ENCODE measurements at regions not wholly inside any gene's neighbourhood (a gene's known extent, or its start where the extent isn't known, plus 50 kb on each side); places are given as distances from the start of the nearest gene placed in this dataset.

DNA sequence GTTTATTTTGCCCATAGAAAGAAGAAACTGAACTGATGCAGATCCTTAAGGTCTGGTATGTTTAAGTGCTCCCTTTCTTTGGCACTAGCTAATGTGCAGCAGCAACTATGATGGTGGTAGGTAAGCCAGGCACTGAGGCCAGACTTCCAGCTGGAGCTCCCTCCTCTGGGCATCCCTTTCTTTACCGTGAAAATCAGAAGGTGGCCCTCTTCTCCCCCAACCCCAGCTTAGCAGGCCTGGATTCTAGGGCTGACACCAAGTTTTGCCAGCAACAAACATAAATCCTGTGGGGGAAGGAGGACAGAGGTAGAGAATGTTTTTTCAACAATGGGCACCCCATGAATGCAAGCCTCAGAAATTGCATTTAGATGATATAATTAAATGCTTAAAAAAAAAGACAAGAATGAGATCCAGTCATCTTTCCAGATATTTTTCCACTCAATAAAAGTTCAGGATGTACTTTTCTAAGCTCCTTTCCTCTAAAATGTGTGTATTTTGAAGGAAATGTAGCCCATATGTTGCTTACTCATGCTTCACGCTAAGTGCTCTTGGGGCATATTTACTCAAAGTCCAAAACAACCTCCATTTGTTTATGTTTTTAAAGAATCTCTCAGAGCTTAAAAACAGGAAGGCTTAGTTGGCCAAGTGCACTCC is 123.9 kb upstream of the NXT1 start:
- H3K9me3 Mint-ChIP-seq: peaks cover 3 to 8% (median 6%) of the 10 kb centered on the region in 6 donors
- no peaks in the 10 kb centered on the region for H3K4me1 Mint-ChIP-seq
- no peak overlapping the region for H3K4me3 Mint-ChIP-seq
- peaks cover 0 to 9% (median 3%) of the 10 kb centered on the region in 3 donors for H3K27me3 Mint-ChIP-seq (ENCODE audit: low read depth in 3 of 3)
- H3K27ac Mint-ChIP-seq: no peak overlapping the region
- H3K36me3 Mint-ChIP-seq: peaks cover 0 to 4% (median 0%) of the 10 kb centered on the region in 3 donors
- DNase-seq: no peak

DNA sequence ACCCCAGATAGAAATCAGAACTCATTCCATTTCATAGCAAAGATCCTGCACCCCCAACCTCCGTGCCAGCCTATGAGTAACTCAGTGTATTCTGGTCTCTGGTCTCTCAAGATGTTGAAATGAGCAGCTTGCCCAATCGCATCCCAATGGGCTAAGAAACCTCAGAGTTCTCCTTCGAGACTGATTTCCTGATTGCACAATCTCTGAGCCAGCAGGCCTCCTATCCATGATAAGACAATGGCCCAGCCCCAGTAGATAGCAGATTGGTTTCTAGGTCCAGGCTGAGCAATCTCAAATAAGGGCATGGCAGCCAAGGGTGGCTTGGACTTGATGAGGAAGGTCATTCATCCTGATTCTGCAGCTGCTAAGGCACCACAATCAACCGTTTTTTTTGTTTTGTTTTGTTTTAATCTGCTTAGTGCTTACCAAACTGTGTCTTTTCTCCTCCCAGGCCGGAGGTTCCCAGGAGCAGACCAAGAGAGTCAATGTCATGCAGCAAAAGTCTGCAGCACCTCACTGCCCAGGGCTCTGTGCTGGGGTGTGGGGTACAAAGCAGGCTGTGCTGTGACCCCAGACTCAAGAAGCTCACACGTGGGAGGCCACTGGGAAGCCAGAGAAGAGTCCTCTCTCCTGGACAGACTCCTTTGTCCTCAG is 125.1 kb upstream of the NXT1 start:
- Mint-ChIP-seq H3K4me3 (no peak overlapping the region), H3K36me3 (peaks cover 0 to 7% (median 0%) of the 10 kb centered on the region in 3 donors), H3K9me3 (peaks cover 8 to 20% (median 16%) of the 10 kb centered on the region in 6 donors), H3K27me3 (ENCODE audit: low read depth in 3 of 3) (peaks cover 0 to 7% (median 5%) of the 10 kb centered on the region in 3 donors), H3K4me1 (no peaks in the 10 kb centered on the region), H3K27ac (no peak overlapping the region)
- no peak for DNase-seq

DNA sequence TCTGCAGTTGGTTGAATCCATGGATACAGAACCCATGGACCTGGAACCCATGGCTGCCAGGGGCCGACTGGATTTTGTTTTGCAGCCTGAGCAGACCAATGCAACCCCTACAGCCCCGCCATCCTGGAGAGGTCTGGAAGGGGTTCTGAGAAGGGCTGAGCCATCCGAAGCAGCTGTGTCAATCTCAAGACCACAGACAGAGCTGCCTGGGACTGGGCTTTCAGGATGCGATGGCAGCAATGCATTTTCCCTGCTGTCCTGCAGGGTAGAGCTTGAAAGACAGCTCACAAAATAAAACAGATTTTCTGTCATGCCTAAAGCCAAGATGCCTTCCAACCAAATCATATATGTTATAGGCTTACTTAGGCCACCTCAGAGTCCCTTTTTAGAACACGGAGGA is 125.8 kb upstream of the NXT1 start:
- Mint-ChIP-seq H3K36me3 (peaks cover 0 to 7% (median 0%) of the 10 kb centered on the region in 3 donors), H3K4me1 (no peaks in the 10 kb centered on the region), H3K4me3 (no peak overlapping the region), H3K27me3 (ENCODE audit: low read depth in 3 of 3) (peaks cover 0 to 5% (median 4%) of the 10 kb centered on the region in 3 donors), H3K27ac (no peak overlapping the region), H3K9me3 (peaks cover 8 to 23% (median 19%) of the 10 kb centered on the region in 6 donors)
- no peak for DNase-seq

DNA sequence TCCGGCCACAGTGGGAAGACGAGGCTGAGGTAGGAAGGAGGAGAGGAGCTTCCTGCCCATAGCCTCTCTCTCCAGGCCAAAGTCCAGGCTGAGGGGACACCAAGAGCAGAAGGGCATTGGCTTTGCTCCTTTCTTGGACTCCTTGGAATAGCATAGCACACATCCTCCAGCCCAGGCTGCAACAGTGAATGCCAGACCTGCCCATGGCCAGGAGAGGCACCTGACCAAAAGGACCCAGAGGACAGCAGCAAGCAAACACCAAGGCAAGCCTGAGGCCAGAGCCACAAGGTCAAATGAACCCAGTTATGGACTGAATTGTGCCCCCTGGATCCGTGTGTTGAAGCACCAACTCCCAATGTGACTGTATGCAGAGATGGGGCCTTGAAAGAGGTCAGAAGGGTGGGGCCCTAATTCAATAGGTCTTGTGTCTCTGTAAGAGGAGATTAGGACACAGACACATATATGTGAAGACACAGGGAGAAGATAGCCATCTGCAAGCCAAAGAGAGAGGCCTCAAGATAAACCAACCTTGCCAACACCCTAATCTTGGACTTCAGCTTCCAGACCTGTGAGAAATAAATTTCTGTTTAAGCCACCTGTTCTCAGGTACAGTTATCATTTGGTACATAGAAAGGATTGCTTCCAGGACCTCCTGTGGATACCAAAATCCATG is 126.5 kb upstream of the NXT1 start:
- Mint-ChIP-seq H3K36me3 (peaks cover 0 to 7% (median 0%) of the 10 kb centered on the region in 3 donors), H3K27ac (no peak overlapping the region), H3K9me3 (peaks cover 8 to 23% (median 19%) of the 10 kb centered on the region in 6 donors), H3K4me1 (no peaks in the 10 kb centered on the region), H3K4me3 (no peak overlapping the region), H3K27me3 (ENCODE audit: low read depth in 3 of 3) (peaks cover 0 to 5% (median 4%) of the 10 kb centered on the region in 3 donors)
- DNase-seq: no peak

DNA sequence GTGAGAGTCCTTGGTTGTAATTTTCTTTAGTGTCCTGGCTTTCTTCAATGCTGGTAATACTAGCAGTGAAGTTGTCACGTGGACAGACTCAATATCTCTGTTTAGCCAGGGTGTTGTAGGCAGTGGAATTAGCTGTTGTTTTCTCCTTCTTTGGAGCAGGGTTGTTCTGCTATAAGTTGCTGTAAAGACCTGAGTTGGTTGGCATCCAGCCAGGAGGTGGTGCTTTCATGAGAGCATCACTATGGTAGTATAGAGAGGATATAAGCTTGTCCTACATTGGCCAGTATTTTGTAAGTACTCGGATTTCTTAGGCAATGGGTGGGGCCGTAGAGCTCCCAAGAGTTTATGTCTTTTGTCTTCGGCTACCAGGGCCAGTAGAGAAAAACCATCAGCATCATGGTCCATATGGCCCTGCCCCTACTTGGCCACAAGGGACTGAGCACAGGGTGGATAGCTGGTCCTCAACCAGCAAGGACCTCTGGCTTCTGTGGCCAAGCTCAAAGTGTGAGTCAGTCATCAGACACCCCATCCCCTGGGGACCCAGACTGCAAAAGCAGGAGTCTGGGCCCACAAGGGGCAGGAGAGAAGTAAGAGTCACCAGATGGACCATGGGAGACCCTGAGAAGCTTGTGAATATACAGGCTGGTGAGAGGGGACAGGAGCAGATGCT is 127.9 kb upstream of the NXT1 start:
- no peak for DNase-seq
- Mint-ChIP-seq H3K4me3 (no peak overlapping the region), H3K27me3 (ENCODE audit: low read depth in 3 of 3) (peaks cover 0 to 5% (median 4%) of the 10 kb centered on the region in 3 donors), H3K27ac (no peak overlapping the region), H3K4me1 (no peaks in the 10 kb centered on the region), H3K36me3 (peaks cover 0 to 7% (median 0%) of the 10 kb centered on the region in 3 donors), H3K9me3 (peaks cover 9 to 23% (median 19%) of the 10 kb centered on the region in 6 donors)

DNA sequence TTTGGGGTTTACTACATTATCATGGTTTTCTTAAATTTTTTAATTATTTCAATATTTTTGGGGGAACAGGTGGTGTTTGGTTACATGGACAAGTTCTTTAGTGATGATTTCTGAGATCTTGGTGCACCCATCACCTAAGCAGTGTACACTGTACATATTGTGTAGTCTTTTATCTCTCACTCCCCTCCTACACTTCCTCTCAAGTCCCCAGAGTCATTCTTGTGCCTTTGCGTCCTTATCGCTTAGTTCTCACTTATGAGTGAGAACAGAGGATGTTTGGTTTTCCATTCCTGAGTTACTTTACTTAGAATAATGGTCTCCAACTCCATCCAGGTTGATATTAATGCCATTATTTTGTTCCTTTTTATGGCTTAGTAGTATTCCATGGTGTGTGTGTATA is 130.9 kb upstream of the CD93 start:
- no peak for DNase-seq
- H3K4me1 Mint-ChIP-seq: no peaks in the 10 kb centered on the region
- peaks cover 7 to 21% (median 15%) of the 10 kb centered on the region in 6 donors for H3K9me3 Mint-ChIP-seq
- no peak overlapping the region for H3K4me3 Mint-ChIP-seq
- peaks cover 0 to 5% (median 0%) of the 10 kb centered on the region in 3 donors for H3K36me3 Mint-ChIP-seq
- H3K27ac Mint-ChIP-seq: no peak overlapping the region
- peaks cover 0 to 4% (median 0%) of the 10 kb centered on the region in 3 donors for H3K27me3 Mint-ChIP-seq (ENCODE audit: low read depth in 3 of 3)

DNA sequence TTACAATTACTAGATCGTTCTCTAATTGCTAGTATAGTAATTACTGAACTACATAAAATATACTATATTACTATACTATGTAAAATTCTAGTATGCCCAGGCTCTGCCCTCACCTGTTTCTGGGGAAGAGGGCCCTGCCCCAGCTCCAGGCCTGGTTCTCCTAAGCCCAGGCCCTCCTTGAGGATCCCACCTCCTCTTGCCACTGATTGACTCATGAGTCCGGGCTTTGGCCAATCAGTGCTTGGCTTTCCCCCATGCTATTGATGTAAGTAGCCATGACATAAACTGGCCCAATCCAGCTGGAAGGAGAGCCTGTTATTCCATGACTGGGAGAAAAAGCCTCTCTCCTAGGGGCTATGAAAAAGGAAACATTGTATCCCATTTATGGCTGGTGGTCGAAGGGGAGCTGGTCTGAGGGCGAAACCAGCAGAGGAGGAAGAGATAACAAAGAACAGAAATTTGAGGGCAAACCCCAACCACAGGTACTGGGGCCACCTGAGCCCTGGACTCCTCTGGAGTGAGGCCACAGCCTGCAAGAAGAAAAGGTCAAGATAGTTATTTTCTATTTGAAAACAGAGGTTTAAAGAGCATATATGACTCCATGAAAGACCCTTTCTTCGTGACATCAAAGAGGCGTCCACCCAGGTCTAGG is 129.3 kb upstream of the CD93 start:
- Mint-ChIP-seq H3K4me1 (no peaks in the 10 kb centered on the region), H3K27ac (no peak overlapping the region), H3K27me3 (ENCODE audit: low read depth in 3 of 3) (peaks cover 0 to 3% (median 2%) of the 10 kb centered on the region in 3 donors), H3K9me3 (peaks cover 0 to 6% (median 2%) of the 10 kb centered on the region in 6 donors), H3K4me3 (no peak overlapping the region), H3K36me3 (no peaks in the 10 kb centered on the region)
- no peak for DNase-seq

DNA sequence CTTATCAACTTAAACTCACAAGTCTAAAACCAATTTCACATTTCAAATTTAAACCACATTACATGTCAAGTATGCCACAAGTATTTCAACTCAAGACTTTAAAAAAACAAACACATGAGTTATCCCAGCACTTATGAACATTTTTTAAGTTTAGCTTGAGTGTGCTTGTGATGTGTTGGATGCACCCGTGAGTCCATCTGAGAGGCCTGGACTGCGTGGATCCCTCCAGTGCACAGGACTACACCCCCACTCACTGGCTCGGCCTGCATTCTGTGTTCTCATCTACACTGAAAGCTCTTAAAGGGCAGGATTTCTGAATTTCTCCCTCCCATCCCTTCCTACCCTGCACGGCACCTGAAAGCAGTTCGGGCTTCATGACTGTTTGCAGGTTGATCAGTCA is 128.8 kb upstream of the CD93 start:
- no peaks in the 10 kb centered on the region for H3K4me1 Mint-ChIP-seq
- peaks cover 0 to 3% (median 2%) of the 10 kb centered on the region in 3 donors for H3K27me3 Mint-ChIP-seq (ENCODE audit: low read depth in 3 of 3)

DNA sequence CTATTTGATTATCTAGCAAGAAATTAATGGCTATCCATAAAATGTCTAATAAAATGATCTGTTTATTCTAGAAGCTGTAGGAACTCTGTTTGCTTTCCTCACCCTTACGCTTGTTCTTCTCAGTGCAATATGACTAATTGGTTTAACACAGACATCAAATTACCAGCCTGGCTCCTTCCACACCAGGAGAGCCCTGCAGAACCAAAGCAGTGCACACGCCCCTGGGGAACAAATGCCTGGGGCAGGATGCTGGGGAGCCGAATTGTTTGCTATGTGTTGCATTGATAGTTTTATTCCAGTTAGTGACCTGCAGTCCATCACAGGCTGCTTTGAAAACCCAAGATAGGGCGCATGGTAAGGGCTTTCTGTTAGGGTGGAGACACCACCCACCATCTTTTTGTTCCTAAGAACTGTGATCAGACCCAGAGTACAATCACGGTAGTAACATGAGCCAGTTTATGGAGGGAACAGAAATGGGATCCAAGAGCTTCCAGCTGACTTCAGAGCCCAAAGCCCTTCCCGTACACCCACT is 126.4 kb upstream of the CD93 start:
- H3K4me1 Mint-ChIP-seq: no peaks in the 10 kb centered on the region
- H3K27me3 Mint-ChIP-seq (ENCODE audit: low read depth in 3 of 3): peaks cover 0 to 3% (median 2%) of the 10 kb centered on the region in 3 donors
- H3K36me3 Mint-ChIP-seq: no peaks in the 10 kb centered on the region
- H3K27ac Mint-ChIP-seq: no peak overlapping the region
- H3K9me3 Mint-ChIP-seq: no peaks in the 10 kb centered on the region
- H3K4me3 Mint-ChIP-seq: no peak overlapping the region
- no peak for DNase-seq

More for the DNA sequence above, 128.8 kb upstream of the CD93 start:
- no peak for DNase-seq
- no peak overlapping the region for H3K27ac Mint-ChIP-seq
- H3K4me3 Mint-ChIP-seq: no peak overlapping the region
- H3K36me3 Mint-ChIP-seq: no peaks in the 10 kb centered on the region
- peaks cover 0 to 2% (median under 1%) of the 10 kb centered on the region in 6 donors for H3K9me3 Mint-ChIP-seq

DNA sequence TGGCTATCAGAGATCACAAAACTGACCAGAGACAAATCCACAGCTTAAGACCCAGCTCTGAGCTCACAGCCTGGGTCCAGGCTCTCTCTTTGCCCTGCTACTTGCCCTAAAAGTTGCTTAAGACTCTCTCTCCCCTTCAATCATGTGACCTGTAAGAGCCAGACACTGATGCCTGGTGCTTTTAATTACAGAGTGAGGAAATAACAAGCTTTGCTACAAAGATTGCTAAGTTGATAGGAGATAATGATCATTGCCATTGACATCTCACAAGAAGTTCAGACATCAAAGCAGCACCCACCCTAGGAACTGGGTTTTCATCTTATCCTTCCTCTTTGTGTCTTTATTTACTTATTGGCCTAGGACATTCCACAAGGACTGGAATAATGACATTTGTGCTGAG is 125.9 kb upstream of the CD93 start:
- Mint-ChIP-seq H3K4me1 (no peaks in the 10 kb centered on the region), H3K4me3 (no peak overlapping the region), H3K36me3 (no peaks in the 10 kb centered on the region), H3K9me3 (no peaks in the 10 kb centered on the region), H3K27me3 (ENCODE audit: low read depth in 3 of 3) (peaks cover 0 to 3% (median 2%) of the 10 kb centered on the region in 3 donors), H3K27ac (no peak overlapping the region)
- no peak for DNase-seq

DNA sequence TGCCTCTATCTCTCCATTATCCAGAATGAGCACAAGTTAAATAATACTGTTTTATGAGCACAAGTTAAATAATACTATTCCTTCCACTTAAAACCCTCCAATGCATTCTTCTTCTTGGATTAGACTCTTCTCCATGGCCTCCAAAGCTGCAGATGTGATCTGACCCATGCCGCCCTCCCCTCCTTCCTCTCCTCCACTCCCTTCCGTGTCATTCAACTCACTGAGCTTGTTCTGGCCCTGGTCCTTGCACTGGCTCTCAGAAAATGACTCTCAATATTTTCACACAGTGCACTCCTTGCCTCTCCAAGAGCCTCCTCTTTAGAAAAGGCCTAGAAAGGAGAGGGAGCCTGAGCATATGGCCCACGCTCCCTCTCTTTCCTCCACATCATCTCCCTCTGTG is 125.0 kb upstream of the CD93 start:
- Mint-ChIP-seq H3K9me3 (no peaks in the 10 kb centered on the region), H3K36me3 (no peaks in the 10 kb centered on the region)

DNA sequence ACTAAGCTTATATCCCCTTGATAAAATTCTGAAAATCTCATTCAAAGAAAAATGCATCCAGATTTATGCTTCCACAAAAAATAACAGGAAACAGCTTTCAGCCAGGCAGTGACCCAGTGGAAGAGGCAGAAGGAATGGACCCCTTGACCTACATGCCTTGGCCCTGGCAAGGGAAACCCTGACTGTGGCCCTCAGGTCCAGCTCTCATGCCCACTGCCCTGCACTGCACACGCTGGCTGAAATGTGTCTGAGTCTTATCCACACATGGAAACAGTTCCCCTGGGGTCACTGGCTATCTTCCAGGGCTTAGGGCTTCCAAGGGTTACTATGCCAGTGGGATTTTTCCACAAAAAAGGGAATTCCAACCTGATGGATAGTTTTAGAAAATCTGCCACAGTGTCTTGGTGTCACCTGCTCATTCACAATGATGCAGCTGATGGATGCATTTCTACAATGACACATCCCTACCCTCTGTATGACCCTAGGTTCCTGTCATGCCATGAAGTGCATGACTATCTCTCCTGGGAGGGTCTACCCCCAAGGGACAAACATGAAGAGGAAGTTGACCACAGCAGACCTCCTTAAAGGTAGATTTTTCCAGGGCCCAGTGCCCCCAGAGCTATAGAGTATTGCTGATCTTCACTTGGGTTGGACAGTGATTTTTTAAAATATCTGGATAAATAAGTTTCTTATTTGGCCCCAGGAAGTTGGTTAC is 121.9 kb upstream of the CD93 start:
- DNase-seq: no peak
- Mint-ChIP-seq H3K27me3 (ENCODE audit: low read depth in 3 of 3) (peaks cover 0 to 3% (median 0%) of the 10 kb centered on the region in 3 donors), H3K4me3 (no peak overlapping the region), H3K36me3 (no peaks in the 10 kb centered on the region), H3K9me3 (no peaks in the 10 kb centered on the region), H3K4me1 (no peaks in the 10 kb centered on the region), H3K27ac (no peak overlapping the region)

More for the DNA sequence above, 125.0 kb upstream of the CD93 start:
- no peak overlapping the region for H3K4me3 Mint-ChIP-seq
- no peak overlapping the region for H3K27ac Mint-ChIP-seq
- DNase-seq: no peak
- no peaks in the 10 kb centered on the region for H3K4me1 Mint-ChIP-seq
- peaks cover 0 to 3% (median 2%) of the 10 kb centered on the region in 3 donors for H3K27me3 Mint-ChIP-seq (ENCODE audit: low read depth in 3 of 3)

DNA sequence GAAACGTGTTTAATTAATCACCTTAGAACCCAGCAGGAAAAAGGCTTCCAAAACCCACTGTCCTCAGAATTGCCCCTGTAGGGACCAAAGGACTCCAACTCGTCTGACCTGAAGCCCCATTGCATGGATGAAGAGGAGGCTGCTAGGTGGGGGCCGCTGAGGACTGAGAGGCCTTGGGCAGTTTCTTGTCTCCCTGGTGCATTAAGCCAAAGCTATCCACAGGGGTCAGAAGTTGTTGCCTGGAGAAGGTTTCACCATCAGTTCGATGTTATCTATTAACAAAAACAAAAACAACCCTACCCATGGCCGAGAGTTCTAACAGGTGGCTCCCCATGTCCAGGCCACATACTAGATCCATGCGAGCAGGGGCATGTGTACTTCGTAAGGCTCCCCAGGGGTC is 120.9 kb upstream of the CD93 start:
- H3K9me3 Mint-ChIP-seq: no peaks in the 10 kb centered on the region
- peaks cover 0 to 3% (median 0%) of the 10 kb centered on the region in 3 donors for H3K27me3 Mint-ChIP-seq (ENCODE audit: low read depth in 3 of 3)
- H3K4me3 Mint-ChIP-seq: no peak overlapping the region
- H3K36me3 Mint-ChIP-seq: no peaks in the 10 kb centered on the region
- H3K27ac Mint-ChIP-seq: no peak overlapping the region
- no peak for DNase-seq
- no peaks in the 10 kb centered on the region for H3K4me1 Mint-ChIP-seq
